Tibial artery (tissue), 4 donors: ENCODE measurements at regions not wholly inside any gene's neighbourhood (a gene's known extent, or its start where the extent isn't known, plus 50 kb on each side); places are given as distances from the start of the nearest gene placed in this dataset.
"Not testable (repeated sequence)": the region's sequence is repeated elsewhere in the genome, so short reads cannot be mapped to it uniquely, and the experiment has no call there.

Experiments
- DNase-seq, 2 donors: peaks; one replicate each; pipeline ENCODE4 v3.0.0-alpha.2; 2019
- H3K27ac ChIP-seq, 2 donors: fragments of 200-600 bp; sonication (generic) in 1 of 2; 1 replicate in 1 of 2; 2 replicates in 1 of 2; pipeline ENCODE4 v1.5.1; 2018 to 2019; ENCODE audit warnings: mild to moderate bottlenecking in 1 of 2
- H3K27me3 ChIP-seq, 2 donors: fragments of 200-600 bp; sonication (generic) in 1 of 2; one replicate each; pipeline versions ENCODE4 v1.5.1 to v1.6.0; 2016 to 2019
- H3K36me3 ChIP-seq, 3 donors: fragments of 200-600 bp; sonication (generic) in 2 of 3; one replicate each; pipeline ENCODE4 v1.5.1; 2016 to 2019; ENCODE audit warnings: mild to moderate bottlenecking in 2 of 3
- H3K4me1 ChIP-seq, 4 donors: fragments of 200-600 bp; sonication (generic) in 2 of 4; 1 replicate in 3 of 4; 2 replicates in 1 of 4; pipeline ENCODE4 v1.5.1; 2016 to 2019
- H3K4me3 ChIP-seq, 2 donors: fragments of 200-600 bp; sonication (generic) in 1 of 2; 1 replicate in 1 of 2; 2 replicates in 1 of 2; pipeline ENCODE4 v1.5.1; 2018 to 2019; ENCODE audit warnings: mild to moderate bottlenecking in 2 of 2
- H3K9me3 ChIP-seq, 3 donors: fragments of 200-600 bp; sonication (generic) in 1 of 3; one replicate each; pipeline ENCODE4 v1.5.1; 2016 to 2019
- intact Hi-C: fragments of 100-400 bp; cut with DNase I; formaldehyde crosslinking; loops from one replicate; pipeline ENCODE4 v1.15.0; 2023; ENCODE audit warnings: low total_unique reads
- TF ChIP-seq, protein P1 (sequence below), 2 experiments: fragments of 200-600 bp in 1 of 2; fragments of 450-650 bp in 1 of 2; IDR thresholded peaks; one replicate each; pipeline ENCODE4 v1.5.1; 2017 to 2019; ENCODE audit warnings: antibody characterized with exemption in 2 of 2, mild to moderate bottlenecking in 1 of 2, moderate library complexity in 1 of 2

GRCh38 chr1:157357111-157357510 is 195.2 kb downstream of the FCRL5 start:
- Histone ChIP-seq H3K27me3 (peaks cover 0 to 4% of the 10 kb centered on the region in 2 donors), H3K9me3 (no peaks in the 10 kb centered on the region), H3K4me1 (no peaks in the 10 kb centered on the region), H3K27ac (no peak overlapping the region), H3K36me3 (no peaks in the 10 kb centered on the region), H3K4me3 (no peak overlapping the region)
- TF ChIP-seq, protein P1, sequence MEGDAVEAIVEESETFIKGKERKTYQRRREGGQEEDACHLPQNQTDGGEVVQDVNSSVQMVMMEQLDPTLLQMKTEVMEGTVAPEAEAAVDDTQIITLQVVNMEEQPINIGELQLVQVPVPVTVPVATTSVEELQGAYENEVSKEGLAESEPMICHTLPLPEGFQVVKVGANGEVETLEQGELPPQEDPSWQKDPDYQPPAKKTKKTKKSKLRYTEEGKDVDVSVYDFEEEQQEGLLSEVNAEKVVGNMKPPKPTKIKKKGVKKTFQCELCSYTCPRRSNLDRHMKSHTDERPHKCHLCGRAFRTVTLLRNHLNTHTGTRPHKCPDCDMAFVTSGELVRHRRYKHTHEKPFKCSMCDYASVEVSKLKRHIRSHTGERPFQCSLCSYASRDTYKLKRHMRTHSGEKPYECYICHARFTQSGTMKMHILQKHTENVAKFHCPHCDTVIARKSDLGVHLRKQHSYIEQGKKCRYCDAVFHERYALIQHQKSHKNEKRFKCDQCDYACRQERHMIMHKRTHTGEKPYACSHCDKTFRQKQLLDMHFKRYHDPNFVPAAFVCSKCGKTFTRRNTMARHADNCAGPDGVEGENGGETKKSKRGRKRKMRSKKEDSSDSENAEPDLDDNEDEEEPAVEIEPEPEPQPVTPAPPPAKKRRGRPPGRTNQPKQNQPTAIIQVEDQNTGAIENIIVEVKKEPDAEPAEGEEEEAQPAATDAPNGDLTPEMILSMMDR (IDR thresholded peaks at IDR 0.05): no peak
- intact Hi-C loops: no loop called here
- DNase-seq: no peak

- TF ChIP-seq, protein P1 (IDR thresholded peaks at IDR 0.05): no peak
- H3K9me3 ChIP-seq: no peaks in the 10 kb centered on the region
- intact Hi-C loops: no loop called here
- no peak overlapping the region for H3K4me3 ChIP-seq
- H3K4me1 ChIP-seq: no peaks in the 10 kb centered on the region
- H3K27ac ChIP-seq: no peak overlapping the region
- peaks cover 0 to 4% of the 10 kb centered on the region in 2 donors for H3K27me3 ChIP-seq
- no peak for DNase-seq
- no peaks in the 10 kb centered on the region for H3K36me3 ChIP-seq
Observed at GRCh38 chr1:157356601-157357000, 195.7 kb downstream of the FCRL5 start.

GRCh38 chr1:157353546-157353945 is 198.8 kb downstream of the FCRL5 start:
- intact Hi-C loops: no loop called here
- no peak for DNase-seq
- Histone ChIP-seq H3K4me3 (no peak overlapping the region), H3K36me3 (no peaks in the 10 kb centered on the region), H3K27me3 (no peaks in the 10 kb centered on the region), H3K27ac (no peak overlapping the region), H3K4me1 (no peaks in the 10 kb centered on the region), H3K9me3 (no peaks in the 10 kb centered on the region)
- TF ChIP-seq, protein P1 (IDR thresholded peaks at IDR 0.05): no peak

DNA sequence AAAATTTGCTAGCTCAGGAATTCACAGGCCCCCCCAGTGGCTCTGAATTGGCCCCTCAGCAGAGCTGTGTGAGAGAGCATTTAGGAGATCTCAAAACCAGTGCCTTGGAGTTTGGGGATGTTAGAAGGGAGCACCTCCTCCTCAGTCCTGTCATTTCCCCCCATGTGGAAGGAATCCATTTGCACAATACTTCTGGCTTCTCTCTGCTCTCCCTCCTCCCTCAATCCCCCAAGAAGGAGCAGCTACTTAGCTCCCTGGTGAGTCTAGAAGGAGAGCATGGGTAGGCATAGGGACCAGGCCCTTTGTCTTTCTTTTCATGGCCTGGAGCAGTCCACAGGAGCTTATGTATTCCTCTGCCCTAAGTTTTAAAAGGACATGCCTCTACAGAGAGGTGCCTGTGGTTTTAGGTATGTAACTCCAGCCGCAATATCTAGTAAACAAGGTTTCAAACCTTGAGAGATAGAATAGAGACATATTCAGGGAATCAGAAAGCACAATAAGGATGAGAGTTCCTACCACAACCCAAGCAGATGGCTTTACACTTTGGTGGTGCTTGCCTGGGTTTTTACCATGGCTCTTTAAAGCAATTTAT is 199.4 kb downstream of the FCRL5 start:
- Histone ChIP-seq H3K9me3 (no peaks in the 10 kb centered on the region), H3K4me3 (no peak overlapping the region), H3K36me3 (no peaks in the 10 kb centered on the region), H3K27me3 (no peaks in the 10 kb centered on the region), H3K4me1 (no peaks in the 10 kb centered on the region), H3K27ac (no peak overlapping the region)
- intact Hi-C loops: no loop called here
- no peak for DNase-seq
- TF ChIP-seq, protein P1 (IDR thresholded peaks at IDR 0.05): no peak

DNA sequence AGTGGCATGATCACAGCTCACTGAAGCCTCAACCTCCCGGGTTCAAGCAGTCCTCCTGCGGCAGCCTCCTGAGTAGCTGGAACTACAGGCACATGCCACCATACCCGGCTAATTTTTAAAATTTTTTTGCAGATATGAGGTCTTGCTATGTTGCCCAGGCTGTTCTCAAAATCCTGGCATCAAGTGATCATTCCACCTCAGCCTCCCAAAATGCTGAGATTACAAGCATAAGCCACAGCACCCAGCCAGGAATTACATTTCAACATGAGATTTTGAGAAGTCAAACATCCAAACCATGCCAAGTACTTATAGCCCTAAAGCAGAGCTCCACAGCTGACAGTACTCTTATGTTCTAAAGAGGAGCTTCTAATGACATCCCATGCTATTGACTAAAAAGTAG is 200.1 kb downstream of the FCRL5 start:
- H3K9me3 ChIP-seq: no peaks in the 10 kb centered on the region
- no peak overlapping the region for H3K27ac ChIP-seq
- H3K27me3 ChIP-seq: no peaks in the 10 kb centered on the region
- no peaks in the 10 kb centered on the region for H3K36me3 ChIP-seq
- no peak for DNase-seq
- TF ChIP-seq, protein P1 (IDR thresholded peaks at IDR 0.05): no peak
- no peaks in the 10 kb centered on the region for H3K4me1 ChIP-seq
- intact Hi-C loops: no loop called here
- H3K4me3 ChIP-seq: no peak overlapping the region

DNA sequence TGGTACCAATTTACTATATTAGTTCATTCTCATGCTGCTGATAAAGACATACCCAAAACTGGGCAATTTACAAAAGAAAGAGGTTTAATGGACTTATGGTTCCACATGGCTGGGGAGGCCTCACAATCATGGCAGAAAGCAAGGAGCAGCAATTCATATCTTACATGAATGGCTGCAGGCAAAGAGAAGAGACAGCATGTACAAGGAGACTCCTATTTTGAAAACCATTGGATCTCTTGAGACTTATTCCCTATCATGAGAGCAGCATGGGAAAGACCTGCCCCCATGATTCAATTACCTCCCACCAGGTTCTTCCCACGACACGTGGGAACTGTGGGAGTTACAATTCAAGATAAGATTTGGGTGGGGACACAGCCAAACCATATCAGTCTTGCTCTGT is 200.5 kb downstream of the FCRL5 start:
- not testable (repeated sequence) for H3K9me3 ChIP-seq

More for the DNA sequence above, 200.5 kb downstream of the FCRL5 start:
- H3K27ac ChIP-seq, H3K4me3 ChIP-seq, intact Hi-C loops, DNase-seq, H3K4me1 ChIP-seq, H3K27me3 ChIP-seq, H3K36me3 ChIP-seq: not testable (repeated sequence)
